Activated naive CD4-positive, alpha-beta T cell treated with anti-CD3 and anti-CD28 coated beads, Interleukin-2, amount 10 ng/mL, durations not matched to agents 7 days and 5 days (primary cell): ENCODE measurements at regions not wholly inside any gene's neighbourhood (a gene's known extent, or its start where the extent isn't known, plus 50 kb on each side); places are given as distances from the start of the nearest gene placed in this dataset.
"Not testable (repeated sequence)": the region's sequence is repeated elsewhere in the genome, so short reads cannot be mapped to it uniquely, and the experiment has no call there.

Experiments
- CTCF ChIA-PET: fragments of 350-600 bp; sonication (Branson Sonifier 250); formaldehyde crosslinking; loops from one replicate; lab custom pipeline; 2021; ENCODE audit warnings: antibody characterized with exemption; lab: Charles Lee
- DNase-seq: peaks from one replicate; pipeline ENCODE4 v3.0.0-alpha.2; 2020
- H3K27ac Mint-ChIP-seq: one replicate; pipeline ENCODE4 v1.8.0; 2021; ENCODE audit warnings: mild to moderate bottlenecking, moderate library complexity, mixed read lengths
- H3K27me3 Mint-ChIP-seq: one replicate; pipeline ENCODE4 v1.8.0; 2021; ENCODE audit warnings: mild to moderate bottlenecking, mixed read lengths
- H3K36me3 Mint-ChIP-seq: one replicate; pipeline ENCODE4 v1.8.0; 2021; ENCODE audit warnings: mixed read lengths
- H3K4me1 Mint-ChIP-seq: one replicate; pipeline ENCODE4 v1.8.0; 2021; ENCODE audit warnings: mixed read lengths
- H3K4me3 Mint-ChIP-seq: one replicate; pipeline ENCODE4 v1.8.0; 2021; ENCODE audit warnings: mild to moderate bottlenecking, moderate library complexity, mixed read lengths
- H3K9me3 Mint-ChIP-seq: one replicate; pipeline ENCODE4 v1.8.0; 2021; ENCODE audit warnings: mixed read lengths

- Mint-ChIP-seq H3K4me3 (no peak overlapping the region), H3K27me3 (no peaks in the 10 kb centered on the region), H3K27ac (no peak overlapping the region), H3K4me1 (no peaks in the 10 kb centered on the region), H3K9me3 (no peaks in the 10 kb centered on the region), H3K36me3 (no peaks in the 10 kb centered on the region)
- CTCF ChIA-PET, result no interaction called here
- no peak for DNase-seq
Measured at GRCh38 chr18:22284581-22285360, 115.4 kb downstream of the GATA6 start.

- CTCF ChIA-PET, H3K9me3 Mint-ChIP-seq: not testable (repeated sequence)
Measured at GRCh38 chr18:22283855-22284254, 114.5 kb downstream of the GATA6 start.

GRCh38 chr18:22283397-22283796, 114.0 kb downstream of the GATA6 start:
- CTCF ChIA-PET, result no interaction called here
- DNase-seq, result no peak
- no peaks in the 10 kb centered on the region for H3K27me3 Mint-ChIP-seq
- H3K27ac Mint-ChIP-seq, result no peak overlapping the region
- H3K9me3 Mint-ChIP-seq, result no peaks in the 10 kb centered on the region
- H3K4me3 Mint-ChIP-seq, result no peak overlapping the region
- no peaks in the 10 kb centered on the region for H3K4me1 Mint-ChIP-seq
- H3K36me3 Mint-ChIP-seq, result no peaks in the 10 kb centered on the region

More at GRCh38 chr18:22283855-22284254, 114.5 kb downstream of the GATA6 start:
- not testable (repeated sequence) for H3K4me1 Mint-ChIP-seq, H3K4me3 Mint-ChIP-seq, H3K36me3 Mint-ChIP-seq, H3K27ac Mint-ChIP-seq, H3K27me3 Mint-ChIP-seq, DNase-seq

- CTCF ChIA-PET, result no interaction called here
- no peak overlapping the region for H3K4me3 Mint-ChIP-seq
- H3K36me3 Mint-ChIP-seq, result no peaks in the 10 kb centered on the region
- no peak for DNase-seq
- H3K4me1 Mint-ChIP-seq, result no peaks in the 10 kb centered on the region
- no peaks in the 10 kb centered on the region for H3K9me3 Mint-ChIP-seq
- no peaks in the 10 kb centered on the region for H3K27me3 Mint-ChIP-seq
- H3K27ac Mint-ChIP-seq, result no peak overlapping the region
Measured at GRCh38 chr18:22283116-22283395, 113.7 kb downstream of the GATA6 start.

- no peak for DNase-seq
- H3K9me3 Mint-ChIP-seq, result no peaks in the 10 kb centered on the region
- H3K27me3 Mint-ChIP-seq, result no peaks in the 10 kb centered on the region
- CTCF ChIA-PET, result no interaction called here
- no peaks in the 10 kb centered on the region for H3K36me3 Mint-ChIP-seq
- H3K27ac Mint-ChIP-seq, result no peak overlapping the region
- no peaks in the 10 kb centered on the region for H3K4me1 Mint-ChIP-seq
- H3K4me3 Mint-ChIP-seq, result no peak overlapping the region
Measured at GRCh38 chr18:22282311-22283115, 113.1 kb downstream of the GATA6 start.

GRCh38 chr18:22280453-22280750, 111.0 kb downstream of the GATA6 start:
- no peak overlapping the region for H3K4me3 Mint-ChIP-seq
- H3K27ac Mint-ChIP-seq, result no peak overlapping the region
- H3K36me3 Mint-ChIP-seq, result no peaks in the 10 kb centered on the region
- H3K9me3 Mint-ChIP-seq, result no peaks in the 10 kb centered on the region
- H3K27me3 Mint-ChIP-seq, result no peaks in the 10 kb centered on the region
- no peaks in the 10 kb centered on the region for H3K4me1 Mint-ChIP-seq
- no peak for DNase-seq
- CTCF ChIA-PET, result no interaction called here

- H3K4me1 Mint-ChIP-seq, result no peaks in the 10 kb centered on the region
- H3K36me3 Mint-ChIP-seq, result no peaks in the 10 kb centered on the region
- H3K27ac Mint-ChIP-seq, result no peak overlapping the region
- H3K4me3 Mint-ChIP-seq, result no peak overlapping the region
- no peaks in the 10 kb centered on the region for H3K27me3 Mint-ChIP-seq
- CTCF ChIA-PET, result no interaction called here
- H3K9me3 Mint-ChIP-seq, result no peaks in the 10 kb centered on the region
- DNase-seq, result no peak
Measured at GRCh38 chr18:22279741-22280452, 110.5 kb downstream of the GATA6 start.

GRCh38 chr18:22278798-22279197, 109.4 kb downstream of the GATA6 start:
- CTCF ChIA-PET, result no interaction called here
- no peak for DNase-seq
- Mint-ChIP-seq H3K9me3 (peaks cover 3% of the 10 kb centered on the region), H3K4me3 (no peak overlapping the region), H3K27ac (no peak overlapping the region), H3K4me1 (no peaks in the 10 kb centered on the region), H3K27me3 (no peaks in the 10 kb centered on the region), H3K36me3 (no peaks in the 10 kb centered on the region)

- Mint-ChIP-seq H3K4me1 (no peaks in the 10 kb centered on the region), H3K27ac (no peak overlapping the region), H3K27me3 (no peaks in the 10 kb centered on the region), H3K36me3 (no peaks in the 10 kb centered on the region), H3K9me3 (peaks cover 3% of the 10 kb centered on the region), H3K4me3 (no peak overlapping the region)
- CTCF ChIA-PET, result no interaction called here
- no peak for DNase-seq
Measured at GRCh38 chr18:22277758-22278157, 108.4 kb downstream of the GATA6 start.

- CTCF ChIA-PET, result no interaction called here
- no peak for DNase-seq
Measured at GRCh38 chr18:22276334-22276713, 106.9 kb downstream of the GATA6 start.

GRCh38 chr18:22275706-22276333, 106.4 kb downstream of the GATA6 start:
- Mint-ChIP-seq H3K9me3 (peaks cover 3% of the 10 kb centered on the region), H3K27me3 (no peaks in the 10 kb centered on the region), H3K4me3 (no peak overlapping the region), H3K4me1 (no peaks in the 10 kb centered on the region), H3K27ac (no peak overlapping the region), H3K36me3 (no peaks in the 10 kb centered on the region)
- DNase-seq, result no peak
- CTCF ChIA-PET, result no interaction called here

More at GRCh38 chr18:22276334-22276713, 106.9 kb downstream of the GATA6 start:
- H3K27ac Mint-ChIP-seq, result no peak overlapping the region
- no peaks in the 10 kb centered on the region for H3K4me1 Mint-ChIP-seq
- H3K36me3 Mint-ChIP-seq, result no peaks in the 10 kb centered on the region
- no peak overlapping the region for H3K4me3 Mint-ChIP-seq
- H3K9me3 Mint-ChIP-seq, result peaks cover 3% of the 10 kb centered on the region
- no peaks in the 10 kb centered on the region for H3K27me3 Mint-ChIP-seq

- CTCF ChIA-PET, result no interaction called here
Measured at GRCh38 chr18:22273101-22274039, 104.0 kb downstream of the GATA6 start.

GRCh38 chr18:22272242-22272641, 102.9 kb downstream of the GATA6 start:
- DNase-seq, result no peak
- CTCF ChIA-PET, result no interaction called here

More at GRCh38 chr18:22273101-22274039, 104.0 kb downstream of the GATA6 start:
- Mint-ChIP-seq H3K9me3 (peaks cover 3% of the 10 kb centered on the region), H3K27me3 (no peaks in the 10 kb centered on the region), H3K27ac (no peak overlapping the region), H3K4me1 (no peaks in the 10 kb centered on the region), H3K4me3 (no peak overlapping the region), H3K36me3 (no peaks in the 10 kb centered on the region)
- DNase-seq, result no peak

More at GRCh38 chr18:22272242-22272641, 102.9 kb downstream of the GATA6 start:
- Mint-ChIP-seq H3K4me3 (no peak overlapping the region), H3K9me3 (peaks cover 3% of the 10 kb centered on the region), H3K27ac (no peak overlapping the region), H3K4me1 (no peaks in the 10 kb centered on the region), H3K36me3 (no peaks in the 10 kb centered on the region), H3K27me3 (no peaks in the 10 kb centered on the region)
